Spleen (tissue), 11 donors: ENCODE measurements at regions not wholly inside any gene's neighbourhood (a gene's known extent, or its start where the extent isn't known, plus 50 kb on each side); places are given as distances from the start of the nearest gene placed in this dataset.

ENCODE experiments used
- DNase-seq: peaks from one replicate; pipeline ENCODE4 v3.0.0-alpha.2; 2020
- H3K27ac ChIP-seq, 8 donors: fragments of 200-600 bp; sonication (generic) in 7 of 8; 1 replicate in 4 of 8; 2 replicates in 4 of 8; pipeline versions ENCODE4 v1.5.0 to v1.8.0; 2016 to 2021; ENCODE audit warnings: inconsistent platforms in 4 of 8, mild to moderate bottlenecking in 4 of 8, moderate library complexity in 1 of 8
- H3K27me3 ChIP-seq, 7 donors: fragments of 200-600 bp; sonication (generic) in 6 of 7; replicated peaks in 1 of 7; 1 replicate in 4 of 7; 2 replicates in 3 of 7; pipeline versions ENCODE4 v1.5.0 to v1.8.0; 2016 to 2021; ENCODE audit warnings: inconsistent platforms in 3 of 7, mild to moderate bottlenecking in 1 of 7
- H3K36me3 ChIP-seq, 6 donors: fragments of 200-600 bp; sonication (generic) in 5 of 6; 1 replicate in 4 of 6; 2 replicates in 2 of 6; pipeline versions ENCODE4 v1.5.0 to v1.8.0; 2016 to 2021; ENCODE audit warnings: inconsistent platforms in 2 of 6
- H3K4me1 ChIP-seq, 6 donors: fragments of 200-600 bp; sonication (generic) in 5 of 6; 1 replicate in 3 of 6; 2 replicates in 3 of 6; pipeline versions ENCODE4 v1.5.0 to v1.8.0; 2016 to 2021; ENCODE audit warnings: inconsistent platforms in 3 of 6
- H3K4me3 ChIP-seq, 8 donors: fragments of 200-600 bp; sonication (generic) in 7 of 8; 1 replicate in 4 of 8; 2 replicates in 4 of 8; pipeline versions ENCODE4 v1.5.0 to v1.8.0; 2016 to 2021; ENCODE audit warnings: inconsistent platforms in 4 of 8, mild to moderate bottlenecking in 4 of 8, moderate library complexity in 2 of 8
- H3K9me3 ChIP-seq, 8 donors: fragments of 200-600 bp; sonication (generic) in 7 of 8; 1 replicate in 4 of 8; 2 replicates in 4 of 8; pipeline versions ENCODE4 v1.5.0 to v1.8.0; 2016 to 2021; ENCODE audit warnings: inconsistent platforms in 4 of 8
- CTCF ChIP-seq, 11 experiments: fragments of 200-600 bp in 7 of 11; fragments of 450-650 bp in 4 of 11; sonication (generic) in 4 of 11; IDR thresholded peaks in 8 of 11; conservative IDR thresholded peaks in 3 of 11; 1 replicate in 7 of 11; 2 replicates in 4 of 11; pipeline versions ENCODE4 v1.4.0 to v1.8.0; 2016 to 2021; ENCODE audit warnings: antibody characterized with exemption in 11 of 11, inconsistent platforms in 4 of 11, mild to moderate bottlenecking in 1 of 11
- POLR2A ChIP-seq, 3 donors: fragments of 450-650 bp; IDR thresholded peaks; one replicate each; pipeline ENCODE4 v1.5.1; 2017; ENCODE audit warnings: antibody characterized with exemption in 3 of 3, mild to moderate bottlenecking in 1 of 3
- POLR2AphosphoS5 ChIP-seq, 3 donors: sonication (generic); formaldehyde crosslinking; IDR thresholded peaks; one replicate each; pipeline ENCODE4 v1.5.1; 2017; ENCODE audit warnings: antibody characterized with exemption in 3 of 3
- WGBS, 5 donors: extraction: QIAGEN DNeasy Blood & Tissue Kit in 3 of 5; methylation state at CpG; one replicate each; pipeline versions ENCODE4 v1.1.5 to v1.1.7; 2013 to 2018; 5-methylcytosine and 5-hydroxymethylcytosine counted together
- intact Hi-C: fragments of 100-400 bp; cut with DNase I; formaldehyde crosslinking; loops from one replicate; pipeline ENCODE4 v1.15.0; 2023; ENCODE audit warnings: low total_unique reads
- donor health status: healthy with polysubstance abuse.
- donor health status: DM: no; HTN: no; CAD: no; lungs with moderate emphysema.
- donor health status: DM: no; HTN: no; CAD: no.
- donor health status: Bipolar disorder and iron deficiency.
- donor health status: healthy.
- donor health status: DM: no; HTN: no; CAD: no.
- donor health status: DM: yes; HTN: yes; CAD: no.

GRCh38 chr2:176934131-176934530, 278.5 kb upstream of the HNRNPA3 start:
- Histone ChIP-seq H3K27ac (no peak overlapping the region), H3K9me3 (no peaks in the 10 kb centered on the region), H3K4me3 (no peak overlapping the region), H3K4me1 (peaks cover 0 to 12% (median 6%) of the 10 kb centered on the region in 6 donors), H3K36me3 (no peaks in the 10 kb centered on the region), H3K27me3 (no peaks in the 10 kb centered on the region)
- intact Hi-C loops, result no loop called here
- TF ChIP-seq CTCF (IDR thresholded peaks at IDR 0.05 in 8 of 11, conservative IDR thresholded peaks at IDR 0.05 in 3 of 11), result no peak
- TF ChIP-seq POLR2AphosphoS5 (IDR thresholded peaks at IDR 0.05), result no peak
- no peak for TF ChIP-seq POLR2A (IDR thresholded peaks at IDR 0.05)
- 90 to 97% (median 93%) methylated on average over 5 of the region's 5 CpGs for WGBS, 5 donors
- no peak for DNase-seq

GRCh38 chr2:176934869-176935415, 277.7 kb upstream of the HNRNPA3 start:
- Histone ChIP-seq H3K27ac (no peak overlapping the region), H3K9me3 (no peaks in the 10 kb centered on the region), H3K27me3 (no peaks in the 10 kb centered on the region), H3K4me3 (no peak overlapping the region), H3K36me3 (no peaks in the 10 kb centered on the region), H3K4me1 (peaks cover 0 to 12% (median 6%) of the 10 kb centered on the region in 6 donors)
- intact Hi-C loops, result no loop called here
- 76 to 88% (median 78%) methylated on average over 6 to 7 of the region's 7 CpGs for WGBS, 5 donors
- DNase-seq, result no peak
- TF ChIP-seq CTCF (IDR thresholded peaks at IDR 0.05 in 8 of 11, conservative IDR thresholded peaks at IDR 0.05 in 3 of 11) (no peak), POLR2AphosphoS5 (IDR thresholded peaks at IDR 0.05) (no peak), POLR2A (IDR thresholded peaks at IDR 0.05) (no peak)

- H3K4me1 ChIP-seq, result peaks cover 0 to 12% (median 6%) of the 10 kb centered on the region in 6 donors
- H3K27me3 ChIP-seq, result no peaks in the 10 kb centered on the region
- WGBS, 5 donors, result 57 to 76% (median 59%) methylated on average over 5 of the region's 5 CpGs
- no peaks in the 10 kb centered on the region for H3K9me3 ChIP-seq
- no peak overlapping the region for H3K4me3 ChIP-seq
- H3K27ac ChIP-seq, result no peak overlapping the region
- no peaks in the 10 kb centered on the region for H3K36me3 ChIP-seq
- intact Hi-C loops, result no loop called here
- DNase-seq, result no peak
- TF ChIP-seq CTCF (IDR thresholded peaks at IDR 0.05 in 8 of 11, conservative IDR thresholded peaks at IDR 0.05 in 3 of 11) (no peak), POLR2A (IDR thresholded peaks at IDR 0.05) (no peak), POLR2AphosphoS5 (IDR thresholded peaks at IDR 0.05) (no peak)
These were observed 277.0 kb upstream of the HNRNPA3 start for GRCh38 chr2:176935543-176936102.

GRCh38 chr2:176936410-176936809, 276.2 kb upstream of the HNRNPA3 start:
- TF ChIP-seq CTCF (IDR thresholded peaks at IDR 0.05 in 8 of 11, conservative IDR thresholded peaks at IDR 0.05 in 3 of 11), result no peak
- TF ChIP-seq POLR2A (IDR thresholded peaks at IDR 0.05), result no peak
- TF ChIP-seq POLR2AphosphoS5 (IDR thresholded peaks at IDR 0.05), result no peak
- no peaks in the 10 kb centered on the region for H3K36me3 ChIP-seq
- peaks cover 0 to 12% (median 6%) of the 10 kb centered on the region in 6 donors for H3K4me1 ChIP-seq
- 31 to 55% (median 45%) methylated on average over 3 of the region's 3 CpGs for WGBS, 5 donors
- H3K27ac ChIP-seq, result no peak overlapping the region
- H3K4me3 ChIP-seq, result no peak overlapping the region
- H3K27me3 ChIP-seq, result no peaks in the 10 kb centered on the region
- DNase-seq, result no peak
- intact Hi-C loops, result no loop called here
- H3K9me3 ChIP-seq, result no peaks in the 10 kb centered on the region
